ENCODE measurements at regions not wholly inside any gene's neighbourhood (a gene's known extent, or its start where the extent isn't known, plus 50 kb on each side); places are given as distances from the start of the nearest gene placed in this dataset.

GRCh38 chr15:77860071-77860691, 217.3 kb downstream of the TBC1D2B start:
- TF ChIP-seq CTCF (IDR thresholded peaks at IDR 0.05) (no peak), EZH2 (IDR thresholded peaks at IDR 0.05; ENCODE audit: borderline replicate concordance, insufficient read depth, low read depth, low read length, poor library complexity, severe bottlenecking) (no peak)

All from B cell (primary cell).